GM12872 (cell line): ENCODE measurements at regions not wholly inside any gene's neighbourhood (a gene's known extent, or its start where the extent isn't known, plus 50 kb on each side); places are given as distances from the start of the nearest gene placed in this dataset.

Source experiments
- TF ChIP-seq, protein P1 (sequence below): IDR thresholded peaks from 3 replicates; pipeline ENCODE4 v1.5.1; 2011; ENCODE audit warnings: low read depth, mild to moderate bottlenecking, low read length, moderate library complexity; ENCODE audit not compliant: insufficient read depth

DNA sequence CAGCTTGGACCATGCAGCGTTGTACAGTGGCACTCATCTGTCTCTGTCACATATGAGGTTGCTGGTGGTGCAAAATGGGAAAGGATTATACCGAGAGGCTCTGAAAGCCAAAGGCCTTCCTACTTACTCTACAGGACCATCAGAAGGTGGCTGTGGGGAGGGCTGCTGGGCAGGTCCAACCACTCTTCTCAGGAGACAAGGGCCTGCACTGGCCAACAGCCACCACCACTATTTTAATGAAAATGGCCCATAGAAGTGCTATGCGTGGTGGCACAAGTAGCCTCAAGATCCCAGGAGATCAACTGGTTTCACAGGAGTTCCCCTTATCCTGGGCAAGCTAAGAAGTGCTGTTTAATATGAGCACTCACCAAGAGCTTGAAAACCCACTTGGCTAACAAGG is 52.3 kb downstream of the MRPL57 start:
- TF ChIP-seq, protein P1, sequence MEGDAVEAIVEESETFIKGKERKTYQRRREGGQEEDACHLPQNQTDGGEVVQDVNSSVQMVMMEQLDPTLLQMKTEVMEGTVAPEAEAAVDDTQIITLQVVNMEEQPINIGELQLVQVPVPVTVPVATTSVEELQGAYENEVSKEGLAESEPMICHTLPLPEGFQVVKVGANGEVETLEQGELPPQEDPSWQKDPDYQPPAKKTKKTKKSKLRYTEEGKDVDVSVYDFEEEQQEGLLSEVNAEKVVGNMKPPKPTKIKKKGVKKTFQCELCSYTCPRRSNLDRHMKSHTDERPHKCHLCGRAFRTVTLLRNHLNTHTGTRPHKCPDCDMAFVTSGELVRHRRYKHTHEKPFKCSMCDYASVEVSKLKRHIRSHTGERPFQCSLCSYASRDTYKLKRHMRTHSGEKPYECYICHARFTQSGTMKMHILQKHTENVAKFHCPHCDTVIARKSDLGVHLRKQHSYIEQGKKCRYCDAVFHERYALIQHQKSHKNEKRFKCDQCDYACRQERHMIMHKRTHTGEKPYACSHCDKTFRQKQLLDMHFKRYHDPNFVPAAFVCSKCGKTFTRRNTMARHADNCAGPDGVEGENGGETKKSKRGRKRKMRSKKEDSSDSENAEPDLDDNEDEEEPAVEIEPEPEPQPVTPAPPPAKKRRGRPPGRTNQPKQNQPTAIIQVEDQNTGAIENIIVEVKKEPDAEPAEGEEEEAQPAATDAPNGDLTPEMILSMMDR, result no peak

DNA sequence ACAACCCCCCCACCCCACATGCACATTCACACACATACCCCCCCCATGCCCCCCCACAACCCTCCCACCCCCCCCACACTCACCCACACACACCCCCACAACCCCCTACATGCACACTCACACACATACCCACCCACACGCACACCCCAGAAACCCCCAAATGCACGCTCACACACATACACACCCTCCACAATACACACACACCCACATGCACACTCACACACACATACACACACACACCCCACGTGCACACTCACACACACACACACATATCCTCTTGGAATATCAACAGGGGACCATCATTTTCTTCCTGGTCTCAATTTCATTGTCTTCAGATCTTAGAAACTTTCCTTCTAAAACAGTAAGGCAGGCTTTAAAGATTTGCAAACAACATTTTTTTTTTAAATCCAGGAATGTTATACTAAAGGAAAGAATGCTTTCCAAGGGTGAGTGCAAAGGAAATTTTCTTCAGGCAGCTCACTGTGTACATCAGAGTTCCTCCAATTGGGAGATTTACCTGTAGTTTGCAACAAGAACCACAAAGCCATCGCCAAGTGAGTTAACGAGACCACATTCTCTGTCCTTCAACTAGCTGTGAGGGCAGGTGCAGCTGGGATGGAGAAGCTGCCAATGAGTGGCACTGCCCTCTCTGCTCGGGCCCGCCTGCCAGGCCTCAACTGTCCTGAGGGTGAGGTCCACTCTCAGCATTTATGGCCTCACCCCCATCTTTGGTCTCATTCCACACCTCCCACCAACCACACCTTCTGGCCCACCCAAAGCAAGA is 53.0 kb downstream of the MRPL57 start:
- TF ChIP-seq, protein P1, result no peak

DNA sequence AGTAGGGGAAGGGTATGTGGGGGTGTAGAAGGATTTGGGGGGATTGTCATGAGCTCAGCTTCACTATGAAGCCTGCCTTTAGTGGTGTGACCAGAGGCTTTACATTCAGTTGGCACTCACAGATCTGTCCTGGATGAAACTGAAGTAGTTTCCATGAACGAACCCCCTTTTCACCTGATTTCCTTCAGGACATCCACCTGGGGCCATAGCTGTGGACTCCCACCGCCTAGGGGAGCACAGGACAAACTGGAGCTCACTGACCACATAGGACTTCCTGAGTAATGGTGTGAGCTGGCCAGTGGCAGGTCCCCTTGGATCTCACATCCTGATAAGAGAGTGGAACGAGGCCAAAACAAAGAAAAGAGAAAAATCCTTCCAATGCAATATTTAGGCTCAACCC is 54.1 kb downstream of the MRPL57 start:
- TF ChIP-seq, protein P1, result no peak

DNA sequence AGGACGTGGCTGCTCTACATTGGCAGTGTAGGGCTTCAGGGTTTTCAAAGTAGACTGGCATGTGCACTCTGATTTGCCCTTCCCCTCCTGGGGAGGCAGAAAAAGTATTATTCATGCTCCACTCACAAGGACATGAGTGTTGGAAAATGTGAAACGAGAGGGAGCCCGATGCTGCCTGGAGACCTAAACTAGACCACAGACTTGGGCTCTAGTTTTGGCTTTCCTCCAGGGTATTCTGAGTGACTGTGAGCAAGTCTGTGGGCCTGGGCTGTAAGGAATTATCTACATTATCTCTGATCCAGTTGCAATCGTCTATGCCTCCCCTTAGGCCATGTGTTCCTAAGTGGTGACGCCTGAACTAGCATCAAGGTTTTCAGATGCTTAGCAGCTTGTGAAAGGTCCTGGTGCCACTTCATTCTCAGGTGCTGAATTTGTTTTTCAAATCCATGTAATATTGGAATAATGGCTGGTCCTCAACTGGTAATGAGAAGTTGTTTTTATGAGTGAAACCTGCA is 55.0 kb downstream of the MRPL57 start:
- TF ChIP-seq, protein P1, result no peak

DNA sequence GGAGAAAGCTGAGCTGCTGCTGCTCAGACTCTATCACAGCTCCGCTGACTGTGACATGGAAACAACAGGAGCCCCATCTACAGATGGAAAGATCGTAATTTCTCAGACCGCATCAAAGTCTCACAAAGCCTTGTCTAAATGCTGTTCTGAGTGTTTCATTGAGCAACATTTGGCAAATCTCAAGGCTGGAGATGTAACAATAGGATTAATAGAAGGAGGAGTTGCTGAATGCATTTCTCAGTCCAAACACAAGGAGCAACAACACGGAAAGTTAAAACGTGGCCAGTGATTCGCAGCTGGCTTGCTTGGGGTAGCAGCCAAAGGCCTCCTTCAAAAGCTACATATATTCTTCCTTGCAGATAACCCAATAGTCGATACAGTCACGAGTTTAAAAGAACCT is 55.7 kb downstream of the MRPL57 start:
- TF ChIP-seq, protein P1, result no peak

DNA sequence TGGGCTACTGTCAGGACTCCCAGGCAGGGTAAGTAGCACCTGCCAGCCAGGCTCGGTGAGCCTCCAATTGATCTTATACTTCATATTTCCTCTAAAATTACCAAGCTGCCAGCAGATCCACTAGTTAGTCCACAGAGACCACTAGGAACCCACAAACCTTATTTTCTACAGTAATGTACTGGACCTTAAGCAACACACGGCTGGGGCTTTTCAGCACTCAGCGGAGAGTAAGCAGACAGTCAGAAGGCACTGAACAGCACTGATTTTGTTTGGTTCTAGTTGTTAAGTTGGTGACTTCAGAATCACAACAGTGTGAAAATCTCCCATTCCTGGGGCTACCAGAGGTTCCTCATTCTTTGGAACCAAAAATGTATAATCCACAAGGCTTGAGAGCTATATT is 56.1 kb downstream of the MRPL57 start:
- TF ChIP-seq, protein P1, result no peak

DNA sequence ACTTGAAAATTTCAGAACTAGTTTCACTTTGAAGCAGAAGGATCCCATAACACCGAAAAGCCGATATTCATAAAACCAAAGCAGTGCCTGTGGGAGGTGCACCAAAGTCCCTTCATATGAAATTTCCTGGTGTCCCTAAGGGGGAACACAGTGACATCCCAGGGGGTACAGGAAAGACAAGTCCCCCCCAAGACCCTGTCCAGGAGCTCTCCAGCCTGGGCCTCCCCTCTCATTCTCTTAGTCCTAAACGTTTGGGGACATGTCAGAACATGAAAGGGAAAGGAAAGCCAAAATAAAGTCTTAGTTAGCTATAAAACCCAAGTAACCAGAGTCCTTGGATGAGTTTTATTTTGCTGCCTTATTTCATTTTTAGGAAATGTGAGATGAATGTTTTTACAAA is 56.6 kb downstream of the MRPL57 start:
- TF ChIP-seq, protein P1, result no peak
